ENCODE measurements at regions not wholly inside any gene's neighbourhood (a gene's known extent, or its start where the extent isn't known, plus 50 kb on each side); places are given as distances from the start of the nearest gene placed in this dataset.

DNA sequence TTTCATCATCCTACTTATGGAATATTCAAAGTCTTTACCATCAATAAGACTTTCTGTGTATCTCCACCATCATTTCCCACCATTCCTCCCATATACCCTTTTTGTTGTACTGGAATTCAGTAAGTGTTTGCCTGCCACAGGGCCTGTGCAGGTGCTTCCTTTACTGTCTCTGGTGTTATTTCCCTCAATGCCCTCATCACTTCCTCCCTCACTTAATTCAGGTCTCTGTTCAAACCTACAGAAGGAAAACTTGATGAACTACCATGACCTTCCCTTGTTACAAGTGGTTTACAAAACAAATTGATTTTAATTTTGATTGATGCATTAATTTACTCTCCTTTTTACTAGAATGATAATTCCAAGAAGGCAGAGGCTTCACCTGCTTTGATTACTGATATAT lies 159.5 kb upstream of the FAT4 start:
- Mint-ChIP-seq H3K9me3 (ENCODE audit: low read depth) (peaks cover 8% of the 10 kb centered on the region), H3K4me3 (ENCODE audit: unreplicated experiment) (no peak overlapping the region), H3K4me1 (ENCODE audit: low read depth) (peaks cover 3% of the 10 kb centered on the region), H3K27ac (ENCODE audit: unreplicated experiment) (no peak overlapping the region), H3K27me3 (ENCODE audit: low read depth) (no peaks in the 10 kb centered on the region), H3K36me3 (ENCODE audit: low read depth) (no peaks in the 10 kb centered on the region)
- TF ChIP-seq, protein P1, sequence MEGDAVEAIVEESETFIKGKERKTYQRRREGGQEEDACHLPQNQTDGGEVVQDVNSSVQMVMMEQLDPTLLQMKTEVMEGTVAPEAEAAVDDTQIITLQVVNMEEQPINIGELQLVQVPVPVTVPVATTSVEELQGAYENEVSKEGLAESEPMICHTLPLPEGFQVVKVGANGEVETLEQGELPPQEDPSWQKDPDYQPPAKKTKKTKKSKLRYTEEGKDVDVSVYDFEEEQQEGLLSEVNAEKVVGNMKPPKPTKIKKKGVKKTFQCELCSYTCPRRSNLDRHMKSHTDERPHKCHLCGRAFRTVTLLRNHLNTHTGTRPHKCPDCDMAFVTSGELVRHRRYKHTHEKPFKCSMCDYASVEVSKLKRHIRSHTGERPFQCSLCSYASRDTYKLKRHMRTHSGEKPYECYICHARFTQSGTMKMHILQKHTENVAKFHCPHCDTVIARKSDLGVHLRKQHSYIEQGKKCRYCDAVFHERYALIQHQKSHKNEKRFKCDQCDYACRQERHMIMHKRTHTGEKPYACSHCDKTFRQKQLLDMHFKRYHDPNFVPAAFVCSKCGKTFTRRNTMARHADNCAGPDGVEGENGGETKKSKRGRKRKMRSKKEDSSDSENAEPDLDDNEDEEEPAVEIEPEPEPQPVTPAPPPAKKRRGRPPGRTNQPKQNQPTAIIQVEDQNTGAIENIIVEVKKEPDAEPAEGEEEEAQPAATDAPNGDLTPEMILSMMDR (IDR thresholded peaks at IDR 0.05), result no peak
- DNase-seq (ENCODE audit: low spot score), result no peak

DNA sequence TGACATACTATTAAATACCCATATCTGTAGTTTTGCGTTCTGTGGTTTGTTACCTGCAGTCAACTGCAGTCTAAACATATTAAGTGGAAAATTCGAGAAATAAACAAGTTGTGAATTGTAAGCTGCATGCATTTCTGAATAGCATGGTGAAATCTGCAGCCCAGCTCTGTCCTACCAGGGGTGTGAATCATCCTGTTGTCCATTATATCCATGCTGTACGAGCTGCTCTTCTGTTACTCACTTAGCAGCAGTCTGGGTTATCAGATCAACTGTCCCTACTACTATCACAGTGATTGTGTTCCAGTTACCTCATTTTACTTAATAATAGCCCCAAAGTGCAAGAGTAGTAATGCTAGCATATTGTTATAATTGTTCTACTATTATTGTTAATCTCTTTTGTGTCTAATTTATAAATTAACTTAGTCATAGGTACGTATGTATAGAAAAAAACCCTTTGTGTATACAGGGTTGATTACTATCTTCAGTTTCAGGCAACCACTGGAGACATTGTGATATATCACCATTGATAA lies 173.7 kb upstream of the FAT4 start:
- Mint-ChIP-seq H3K9me3 (ENCODE audit: low read depth) (no peaks in the 10 kb centered on the region), H3K27ac (ENCODE audit: unreplicated experiment) (no peak overlapping the region), H3K27me3 (ENCODE audit: low read depth) (no peaks in the 10 kb centered on the region), H3K36me3 (ENCODE audit: low read depth) (no peaks in the 10 kb centered on the region), H3K4me1 (ENCODE audit: low read depth) (no peaks in the 10 kb centered on the region), H3K4me3 (ENCODE audit: unreplicated experiment) (no peak overlapping the region)
- TF ChIP-seq, protein P1 (IDR thresholded peaks at IDR 0.05), result no peak
- no peak for DNase-seq (ENCODE audit: low spot score)

DNA sequence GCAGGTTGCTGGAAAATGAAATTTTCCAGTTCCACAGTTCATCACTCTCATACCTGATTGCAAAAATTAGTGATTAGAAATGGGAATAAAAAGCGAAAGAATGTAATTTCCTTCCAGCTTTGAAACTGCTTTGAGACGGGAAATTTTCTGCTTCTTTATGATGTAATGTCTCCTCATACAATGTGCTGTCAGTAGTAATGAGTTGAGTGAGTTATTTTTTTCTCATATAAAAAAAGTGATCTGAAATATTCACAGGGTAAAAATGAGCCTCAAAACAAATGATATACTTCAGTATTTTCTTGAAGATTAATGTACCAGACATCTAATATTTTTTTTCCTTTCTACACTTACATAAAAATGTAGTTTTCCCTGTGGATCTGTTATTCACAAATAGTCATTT lies 179.1 kb upstream of the FAT4 start:
- H3K9me3 Mint-ChIP-seq (ENCODE audit: low read depth), result no peaks in the 10 kb centered on the region
- no peak for DNase-seq (ENCODE audit: low spot score)
- H3K4me3 Mint-ChIP-seq (ENCODE audit: unreplicated experiment), result no peak overlapping the region
- peaks cover 4% of the 10 kb centered on the region for H3K4me1 Mint-ChIP-seq (ENCODE audit: low read depth)
- H3K27me3 Mint-ChIP-seq (ENCODE audit: low read depth), result no peaks in the 10 kb centered on the region
- TF ChIP-seq, protein P1 (IDR thresholded peaks at IDR 0.05), result no peak
- H3K27ac Mint-ChIP-seq (ENCODE audit: unreplicated experiment), result no peak overlapping the region
- H3K36me3 Mint-ChIP-seq (ENCODE audit: low read depth), result no peaks in the 10 kb centered on the region

DNA sequence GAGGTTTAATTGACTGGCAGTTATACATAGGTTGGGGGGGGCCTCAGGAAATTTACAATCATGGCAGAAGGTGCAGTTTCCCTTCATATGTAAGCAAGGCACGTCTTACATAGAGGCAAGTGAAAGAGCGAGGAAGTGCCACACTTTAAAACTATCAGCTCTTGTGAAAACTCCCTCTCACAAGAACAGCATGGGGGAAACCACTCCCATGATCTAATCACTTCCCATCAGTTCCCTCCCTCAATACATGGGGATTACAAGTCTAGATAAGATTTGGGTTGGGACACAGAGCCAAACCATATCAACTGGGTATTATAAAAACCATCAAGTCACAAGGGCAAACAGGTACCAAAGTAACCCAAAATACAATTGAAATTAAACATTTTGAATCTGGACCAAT lies 182.0 kb upstream of the FAT4 start:
- H3K9me3 Mint-ChIP-seq (ENCODE audit: low read depth), result no peaks in the 10 kb centered on the region
- H3K27me3 Mint-ChIP-seq (ENCODE audit: low read depth), result no peaks in the 10 kb centered on the region
- no peaks in the 10 kb centered on the region for H3K36me3 Mint-ChIP-seq (ENCODE audit: low read depth)
- H3K4me1 Mint-ChIP-seq (ENCODE audit: low read depth), result peaks cover 4% of the 10 kb centered on the region
- no peak overlapping the region for H3K4me3 Mint-ChIP-seq (ENCODE audit: unreplicated experiment)
- TF ChIP-seq, protein P1 (IDR thresholded peaks at IDR 0.05), result no peak
- no peak overlapping the region for H3K27ac Mint-ChIP-seq (ENCODE audit: unreplicated experiment)
- DNase-seq (ENCODE audit: low spot score), result no peak

- H3K27me3 Mint-ChIP-seq (ENCODE audit: low read depth), result no peaks in the 10 kb centered on the region
- TF ChIP-seq, protein P1 (IDR thresholded peaks at IDR 0.05), result no peak
- H3K4me3 Mint-ChIP-seq (ENCODE audit: unreplicated experiment), result no peak overlapping the region
- no peak for DNase-seq (ENCODE audit: low spot score)
- H3K4me1 Mint-ChIP-seq (ENCODE audit: low read depth), result peaks cover 4% of the 10 kb centered on the region
- H3K9me3 Mint-ChIP-seq (ENCODE audit: low read depth), result no peaks in the 10 kb centered on the region
- H3K27ac Mint-ChIP-seq (ENCODE audit: unreplicated experiment), result no peak overlapping the region
- no peaks in the 10 kb centered on the region for H3K36me3 Mint-ChIP-seq (ENCODE audit: low read depth)
These were observed 182.7 kb upstream of the FAT4 start for GRCh38 chr4:125131891-125132680.
